GM23248 (cell line): ENCODE measurements at regions not wholly inside any gene's neighbourhood (a gene's known extent, or its start where the extent isn't known, plus 50 kb on each side); places are given as distances from the start of the nearest gene placed in this dataset.

Experiments
- DNase-seq: peaks from one replicate; pipeline ENCODE4 v3.0.0-alpha.2; 2015
- H2AFZ ChIP-seq: fragments of 200-600 bp; sonication (generic); 2 replicates; pipeline ENCODE4 v1.6.1; 2016; ENCODE audit warnings: antibody characterized with exemption
- H3F3A ChIP-seq: fragments of 200-600 bp; sonication (generic); 2 replicates; pipeline ENCODE4 v1.6.1; 2016; ENCODE audit warnings: mild to moderate bottlenecking, antibody characterized with exemption, mixed run types; ENCODE audit not compliant: insufficient read depth
- H3K27ac ChIP-seq: fragments of 200-600 bp; sonication (generic); 2 replicates; pipeline ENCODE4 v1.5.1; 2016; ENCODE audit warnings: mild to moderate bottlenecking
- H3K27me3 ChIP-seq: fragments of 200-600 bp; sonication (generic); replicated peaks from 2 replicates; pipeline ENCODE4 v1.6.1; 2016; ENCODE audit warnings: mild to moderate bottlenecking; ENCODE audit not compliant: insufficient read depth
- H3K36me3 ChIP-seq: fragments of 200-600 bp; sonication (generic); 2 replicates; pipeline ENCODE4 v1.6.1; 2016; ENCODE audit warnings: low read depth, mild to moderate bottlenecking
- H3K4me1 ChIP-seq: fragments of 200-600 bp; sonication (generic); 2 replicates; pipeline ENCODE4 v1.6.1; 2016; ENCODE audit warnings: mild to moderate bottlenecking; ENCODE audit not compliant: insufficient read depth
- H3K4me2 ChIP-seq: fragments of 200-600 bp; sonication (generic); one replicate; pipeline ENCODE4 v1.6.1; 2016; ENCODE audit warnings: mild to moderate bottlenecking; ENCODE audit not compliant: unreplicated experiment
- H3K4me3 ChIP-seq: fragments of 200-600 bp; sonication (generic); 2 replicates; pipeline ENCODE4 v1.5.1; 2016; ENCODE audit warnings: mild to moderate bottlenecking
- H3K79me2 ChIP-seq: fragments of 200-600 bp; sonication (generic); 2 replicates; pipeline ENCODE4 v1.6.1; 2016; ENCODE audit warnings: mild to moderate bottlenecking; ENCODE audit not compliant: insufficient read depth
- H3K9ac ChIP-seq: fragments of 200-600 bp; sonication (generic); 2 replicates; pipeline ENCODE4 v1.6.1; 2016; ENCODE audit warnings: mild to moderate bottlenecking
- H3K9me2 ChIP-seq: fragments of 200-600 bp; sonication (generic); 2 replicates; pipeline ENCODE4 v1.6.1; 2016; ENCODE audit warnings: mixed run types, mild to moderate bottlenecking, moderate library complexity; ENCODE audit not compliant: insufficient read depth
- H3K9me3 ChIP-seq: fragments of 200-600 bp; sonication (generic); one replicate; pipeline ENCODE4 v1.6.1; 2017; ENCODE audit warnings: low read depth
- H4K20me1 ChIP-seq: fragments of 200-600 bp; sonication (generic); 2 replicates; pipeline ENCODE4 v1.6.0; 2016; ENCODE audit not compliant: insufficient read depth
- EZH2 ChIP-seq: fragments of 200-600 bp; sonication (generic); IDR thresholded peaks from 2 replicates; pipeline ENCODE4 v1.6.1; 2018; ENCODE audit warnings: antibody characterized with exemption, mild to moderate bottlenecking; ENCODE audit not compliant: insufficient read depth, poor library complexity, severe bottlenecking
- EZH2phosphoT487 ChIP-seq: fragments of 200-600 bp; sonication (generic); IDR thresholded peaks from 2 replicates; pipeline ENCODE4 v1.6.1; 2018; ENCODE audit warnings: antibody characterized with exemption, moderate library complexity, mild to moderate bottlenecking, low read depth; ENCODE audit not compliant: insufficient read depth
- whole genome bisulfite sequencing, 2 experiments: methylation state at CpG; one replicate each; pipeline ENCODE4 v1.1.6; 2015 to 2017; ENCODE audit warnings: low lambda C conversion rate in 2 of 2, low coverage in 1 of 2; ENCODE audit errors: missing lambda C conversion rate in 2 of 2; 5-methylcytosine and 5-hydroxymethylcytosine counted together
- in situ Hi-C: fragments of 300-500 bp; cut with MboI; formaldehyde crosslinking; loops from 2 replicates; pipeline ENCODE4 v1.15.0; 2020

DNA sequence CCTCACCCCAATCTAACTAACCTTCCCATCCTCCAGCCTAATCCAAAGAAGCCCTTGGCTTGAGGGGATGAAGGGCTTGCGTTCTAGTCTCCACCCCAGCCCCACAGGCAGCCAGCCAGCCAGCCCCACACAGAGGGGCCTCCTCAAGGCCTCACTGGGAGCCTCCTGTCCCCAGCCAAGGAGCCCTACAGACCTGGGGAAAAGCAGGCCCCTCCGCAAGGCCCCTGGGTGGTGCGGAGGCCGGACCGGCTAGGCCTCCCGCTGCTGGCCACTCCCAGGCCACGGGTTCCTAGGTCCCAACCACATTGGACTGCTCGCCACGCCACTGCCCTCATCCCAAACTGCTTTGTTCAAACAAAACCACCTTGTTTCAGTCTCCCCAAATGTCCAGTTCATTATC, 78.0 kb downstream of the ZIC5 start:
- Histone ChIP-seq H3K9ac (no peak overlapping the region), H3K4me1 (no peaks in the 10 kb centered on the region), H3K27me3 (peaks cover 58% of the 10 kb centered on the region), H3K4me3 (no peak overlapping the region), H2AFZ (no peak overlapping the region), H3K9me3 (no peaks in the 10 kb centered on the region), H3K4me2 (no peak overlapping the region), H4K20me1 (no peaks in the 10 kb centered on the region), H3K79me2 (no peaks in the 10 kb centered on the region), H3F3A (no peaks in the 10 kb centered on the region), H3K36me3 (no peaks in the 10 kb centered on the region), H3K9me2 (no peaks in the 10 kb centered on the region), H3K27ac (no peak overlapping the region)
- TF ChIP-seq EZH2: no peak
- TF ChIP-seq EZH2phosphoT487: no peak
- DNase-seq: no peak
- in situ Hi-C loops: no loop called here
- 78 to 83% methylated on average over 9 of the region's 9 CpGs for WGBS, 2 experiments

DNA sequence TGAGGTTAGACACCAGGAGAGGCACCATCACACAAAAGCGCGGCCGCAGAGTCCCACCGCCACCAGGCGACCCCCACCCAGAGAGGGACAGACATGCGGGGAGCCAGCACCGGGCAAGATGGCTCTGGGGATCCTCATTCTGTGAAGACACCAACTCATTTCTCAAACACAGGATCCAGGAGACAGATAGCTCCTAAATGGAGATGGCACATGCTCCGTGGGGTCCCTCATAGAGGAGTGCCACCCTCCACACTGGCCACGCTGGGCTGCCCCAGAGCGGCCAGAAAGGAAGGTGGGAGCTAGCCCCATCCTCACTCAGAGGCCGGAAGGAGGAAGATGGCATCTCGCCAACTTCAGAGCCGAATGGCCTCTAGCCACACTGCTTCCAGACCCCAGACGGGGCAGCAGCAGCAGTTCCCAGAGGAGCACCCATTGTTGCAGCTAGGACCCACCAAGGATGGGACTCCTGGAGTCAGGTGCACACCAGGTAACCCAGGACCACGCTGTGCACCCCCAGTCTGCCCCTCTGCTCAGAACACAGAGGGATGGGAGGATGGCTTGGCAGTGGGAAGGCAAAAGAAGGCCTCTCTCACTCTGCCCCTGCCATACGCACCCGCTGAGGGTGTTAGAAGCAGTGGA, 78.6 kb downstream of the ZIC5 start:
- no peaks in the 10 kb centered on the region for H3F3A ChIP-seq
- H3K9ac ChIP-seq: no peak overlapping the region
- no peaks in the 10 kb centered on the region for H4K20me1 ChIP-seq
- H3K4me3 ChIP-seq: no peak overlapping the region
- peaks cover 52% of the 10 kb centered on the region for H3K27me3 ChIP-seq
- TF ChIP-seq EZH2 (no peak), EZH2phosphoT487 (no peak)
- H3K9me2 ChIP-seq: no peaks in the 10 kb centered on the region
- in situ Hi-C loops: no loop called here
- no peaks in the 10 kb centered on the region for H3K79me2 ChIP-seq
- no peaks in the 10 kb centered on the region for H3K4me1 ChIP-seq
- WGBS, 2 experiments: 77 to 79% methylated on average over 17 of the region's 17 CpGs
- no peaks in the 10 kb centered on the region for H3K36me3 ChIP-seq
- H3K27ac ChIP-seq: no peak overlapping the region
- H2AFZ ChIP-seq: no peak overlapping the region
- H3K4me2 ChIP-seq: no peak overlapping the region
- no peak for DNase-seq
- no peaks in the 10 kb centered on the region for H3K9me3 ChIP-seq

DNA sequence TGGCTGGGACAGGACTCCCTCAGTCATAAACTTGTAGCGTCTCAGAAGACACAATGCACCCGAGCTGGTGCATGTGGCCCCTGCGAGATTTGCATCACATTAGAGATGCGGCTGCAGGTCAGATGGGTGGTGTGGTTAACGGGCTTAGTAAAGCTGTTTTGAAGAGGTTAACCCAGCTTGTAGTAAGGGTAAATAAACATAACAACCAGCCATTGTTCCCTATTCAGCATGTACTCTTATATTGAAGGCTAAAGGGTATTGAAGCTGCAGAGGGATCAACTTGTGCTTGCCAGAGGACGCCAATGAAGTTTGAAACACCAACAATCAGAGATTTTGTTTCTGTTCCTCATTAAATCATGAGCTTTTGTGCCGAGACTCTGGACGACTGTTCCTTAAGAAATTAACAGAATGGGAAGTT, 79.4 kb downstream of the ZIC5 start:
- Histone ChIP-seq H3K79me2 (no peaks in the 10 kb centered on the region), H3K36me3 (no peaks in the 10 kb centered on the region), H2AFZ (no peak overlapping the region), H3K27me3 (peaks cover 47% of the 10 kb centered on the region), H3K9me2 (no peaks in the 10 kb centered on the region), H3K4me1 (no peaks in the 10 kb centered on the region), H3K27ac (no peak overlapping the region), H3K4me3 (no peak overlapping the region), H3F3A (no peaks in the 10 kb centered on the region), H3K4me2 (no peak overlapping the region), H3K9ac (no peak overlapping the region), H3K9me3 (no peaks in the 10 kb centered on the region), H4K20me1 (no peaks in the 10 kb centered on the region)
- TF ChIP-seq EZH2phosphoT487 (no peak), EZH2 (no peak)
- 61 to 67% methylated on average over 8 of the region's 8 CpGs for WGBS, 2 experiments
- in situ Hi-C loops: no loop called here
- no peak for DNase-seq

DNA sequence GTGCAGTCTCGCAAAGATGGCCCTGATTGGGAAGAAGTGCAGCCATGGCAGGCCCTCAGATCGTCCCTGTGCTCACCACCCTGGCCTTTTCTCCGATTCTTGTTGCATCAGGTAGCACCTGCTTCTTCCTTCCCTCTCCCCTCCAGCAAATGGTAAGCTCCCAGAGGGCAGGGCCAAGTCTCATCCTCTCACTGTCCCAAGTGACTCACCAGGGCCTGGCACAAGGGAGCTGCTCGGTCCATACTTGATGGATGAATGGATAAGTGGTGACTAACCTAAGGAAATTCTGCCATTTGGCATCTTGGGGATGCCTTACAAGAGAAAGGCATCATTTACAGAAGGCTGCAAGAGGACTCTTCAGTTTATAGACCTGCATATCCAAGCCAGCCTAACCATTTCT, 84.9 kb downstream of the ZIC5 start:
- Histone ChIP-seq H3K9me3 (no peaks in the 10 kb centered on the region), H3F3A (no peaks in the 10 kb centered on the region), H3K9ac (no peak overlapping the region), H2AFZ (no peak overlapping the region), H3K79me2 (no peaks in the 10 kb centered on the region), H3K27me3 (peaks cover 6% of the 10 kb centered on the region; the same call in 1 of the 2 replicates), H4K20me1 (no peaks in the 10 kb centered on the region), H3K4me2 (no peak overlapping the region), H3K9me2 (no peaks in the 10 kb centered on the region), H3K27ac (no peak overlapping the region), H3K4me3 (no peak overlapping the region), H3K4me1 (no peaks in the 10 kb centered on the region), H3K36me3 (no peaks in the 10 kb centered on the region)
- no peak for TF ChIP-seq EZH2phosphoT487
- TF ChIP-seq EZH2: no peak
- in situ Hi-C loops: no loop called here
- WGBS, 2 experiments: 65 to 77% methylated on average over 4 of the region's 4 CpGs
- DNase-seq: peak; percentile 26

DNA sequence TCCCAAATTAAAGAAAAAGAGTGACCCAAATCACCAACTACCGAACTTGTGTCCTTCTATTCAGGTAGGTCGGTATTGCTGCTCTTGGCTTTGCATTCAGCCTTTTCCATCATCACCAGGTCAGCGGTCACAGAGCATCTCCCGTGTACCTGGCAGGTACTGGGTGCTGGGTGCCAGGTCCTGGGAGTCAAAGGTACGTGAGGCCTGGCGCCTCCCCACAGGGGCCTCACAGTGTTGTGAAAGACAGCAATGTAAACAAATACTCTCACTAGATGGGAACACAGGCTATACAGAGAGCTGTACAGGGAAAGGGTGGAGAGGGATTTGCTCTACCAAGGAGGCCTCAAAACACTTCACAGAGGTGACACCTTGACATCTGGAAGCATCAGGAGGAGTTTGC, 86.7 kb downstream of the ZIC5 start:
- DNase-seq: no peak
- no peaks in the 10 kb centered on the region for H3K4me1 ChIP-seq
- H4K20me1 ChIP-seq: no peaks in the 10 kb centered on the region
- no peaks in the 10 kb centered on the region for H3K36me3 ChIP-seq
- H3K27me3 ChIP-seq: no peaks in the 10 kb centered on the region
- 34 to 38% methylated on average over 6 of the region's 6 CpGs for WGBS, 2 experiments
- H2AFZ ChIP-seq: no peak overlapping the region
- H3K4me3 ChIP-seq: no peak overlapping the region
- H3K9me2 ChIP-seq: no peaks in the 10 kb centered on the region
- TF ChIP-seq EZH2phosphoT487 (no peak), EZH2 (no peak)
- no peak overlapping the region for H3K9ac ChIP-seq
- H3K9me3 ChIP-seq: no peaks in the 10 kb centered on the region
- H3F3A ChIP-seq: no peaks in the 10 kb centered on the region
- no peaks in the 10 kb centered on the region for H3K79me2 ChIP-seq
- no peak overlapping the region for H3K4me2 ChIP-seq
- H3K27ac ChIP-seq: no peak overlapping the region
- in situ Hi-C loops: no loop called here
